ENCODE measurements at regions not wholly inside any gene's neighbourhood (a gene's known extent, or its start where the extent isn't known, plus 50 kb on each side); places are given as distances from the start of the nearest gene placed in this dataset.

GRCh38 chr4:175447016-175447415 is 365.0 kb downstream of the GPM6A start:
- no peak for TF ChIP-seq EZH2 (IDR thresholded peaks at IDR 0.05; ENCODE audit: borderline replicate concordance, low read depth, low read length, poor library complexity, severe bottlenecking)
- no peak for TF ChIP-seq CTCF (conservative IDR thresholded peaks at IDR 0.05; ENCODE audit: low read depth, low read length)
